ENCODE measurements at regions not wholly inside any gene's neighbourhood (a gene's known extent, or its start where the extent isn't known, plus 50 kb on each side); places are given as distances from the start of the nearest gene placed in this dataset.

GRCh38 chr1:195450794-195451193 lies 1157.4 kb downstream of the KCNT2 start:
- no peak for TF ChIP-seq CTCF (IDR thresholded peaks at IDR 0.05; ENCODE audit: control insufficient read depth, insufficient read depth, low read depth, low read length, missing control alignments)
- no peak for DNase-seq (ENCODE audit: low read depth)
- no peak overlapping the region for H3K4me3 ChIP-seq (ENCODE audit: control insufficient read depth, low read depth, low read length)

GRCh38 chr1:195439661-195440060 lies 1168.6 kb downstream of the KCNT2 start:
- no peak for DNase-seq (ENCODE audit: low read depth)
- TF ChIP-seq CTCF (IDR thresholded peaks at IDR 0.05; ENCODE audit: control insufficient read depth, insufficient read depth, low read depth, low read length, missing control alignments) = no peak
- H3K4me3 ChIP-seq (ENCODE audit: control insufficient read depth, low read depth, low read length) = no peak overlapping the region

- H3K4me3 ChIP-seq (ENCODE audit: control insufficient read depth, low read depth, low read length) = no peak overlapping the region
- DNase-seq (ENCODE audit: low read depth) = no peak
- no peak for TF ChIP-seq CTCF (IDR thresholded peaks at IDR 0.05; ENCODE audit: control insufficient read depth, insufficient read depth, low read depth, low read length, missing control alignments)
These were observed 1173.6 kb downstream of the KCNT2 start for GRCh38 chr1:195434566-195435203.

GRCh38 chr1:195430826-195431225 lies 1177.4 kb downstream of the KCNT2 start:
- no peak for TF ChIP-seq CTCF (IDR thresholded peaks at IDR 0.05; ENCODE audit: control insufficient read depth, insufficient read depth, low read depth, low read length, missing control alignments)
- DNase-seq (ENCODE audit: low read depth) = no peak
- H3K4me3 ChIP-seq (ENCODE audit: control insufficient read depth, low read depth, low read length) = no peak overlapping the region

- H3K4me3 ChIP-seq (ENCODE audit: control insufficient read depth, low read depth, low read length) = no peak overlapping the region
- no peak for TF ChIP-seq CTCF (IDR thresholded peaks at IDR 0.05; ENCODE audit: control insufficient read depth, insufficient read depth, low read depth, low read length, missing control alignments)
- DNase-seq (ENCODE audit: low read depth) = no peak
These were observed 1179.3 kb downstream of the KCNT2 start for GRCh38 chr1:195428927-195429326.

- no peak for TF ChIP-seq CTCF (IDR thresholded peaks at IDR 0.05; ENCODE audit: control insufficient read depth, insufficient read depth, low read depth, low read length, missing control alignments)
- no peak for DNase-seq (ENCODE audit: low read depth)
- H3K4me3 ChIP-seq (ENCODE audit: control insufficient read depth, low read depth, low read length) = no peak overlapping the region
These were observed 1192.7 kb downstream of the KCNT2 start for GRCh38 chr1:195415584-195415983.

GRCh38 chr1:195394567-195394966 lies 1213.7 kb downstream of the KCNT2 start:
- no peak for DNase-seq (ENCODE audit: low read depth)
- TF ChIP-seq CTCF (IDR thresholded peaks at IDR 0.05; ENCODE audit: control insufficient read depth, insufficient read depth, low read depth, low read length, missing control alignments) = no peak
- H3K4me3 ChIP-seq (ENCODE audit: control insufficient read depth, low read depth, low read length) = no peak overlapping the region

Measured in AG09309 (cell line).